H9 (cell line): ENCODE measurements at regions not wholly inside any gene's neighbourhood (a gene's known extent, or its start where the extent isn't known, plus 50 kb on each side); places are given as distances from the start of the nearest gene placed in this dataset.

Experiments
- DNase-seq: peaks from one replicate; pipeline ENCODE4 v3.0.0-alpha.2; 2017
- H2AFZ ChIP-seq: one replicate; pipeline ENCODE4 v1.6.1; 2013; ENCODE audit warnings: mild to moderate bottlenecking, low read length, control low read depth, moderate library complexity
- H2AK5ac ChIP-seq: 2 replicates; pipeline ENCODE4 v1.6.1; 2013; ENCODE audit warnings: low read length, control low read depth, mixed read lengths; ENCODE audit not compliant: insufficient read length
- H2BK120ac ChIP-seq: one replicate; pipeline ENCODE4 v1.6.1; 2013; ENCODE audit warnings: low read depth, mild to moderate bottlenecking, low read length, control low read depth, inconsistent platforms; ENCODE audit not compliant: poor library complexity, severe bottlenecking
- H2BK12ac ChIP-seq: 2 replicates; pipeline ENCODE4 v1.6.1; 2013; ENCODE audit warnings: low read length, control low read depth, mixed read lengths, low read depth; ENCODE audit not compliant: insufficient read length
- H2BK15ac ChIP-seq: 2 replicates; pipeline ENCODE4 v1.6.1; 2013; ENCODE audit warnings: low read depth, low read length, control low read depth
- H2BK20ac ChIP-seq: one replicate; pipeline ENCODE4 v1.6.1; 2013; ENCODE audit warnings: low read depth, mild to moderate bottlenecking, low read length, control low read depth, inconsistent platforms; ENCODE audit not compliant: poor library complexity, severe bottlenecking
- H2BK5ac ChIP-seq: 2 replicates; pipeline ENCODE4 v1.6.1; 2013; ENCODE audit warnings: low read length, control low read depth, mixed read lengths; ENCODE audit not compliant: insufficient read length
- H3K14ac ChIP-seq: 2 replicates; pipeline ENCODE4 v1.6.1; 2013; ENCODE audit warnings: low read length, control low read depth; ENCODE audit not compliant: insufficient read depth
- H3K18ac ChIP-seq: 2 replicates; pipeline ENCODE4 v1.6.1; 2013; ENCODE audit warnings: low read depth, mild to moderate bottlenecking, mixed read lengths, low read length, control low read depth; ENCODE audit not compliant: insufficient read length
- H3K23ac ChIP-seq: 2 replicates; pipeline ENCODE4 v1.6.1; 2013; ENCODE audit warnings: low read length, control low read depth, mixed read lengths, low read depth; ENCODE audit not compliant: insufficient read length
- H3K23me2 ChIP-seq: 2 replicates; pipeline ENCODE4 v1.6.1; 2013; ENCODE audit warnings: low read depth, mild to moderate bottlenecking, mixed read lengths, low read length, control low read depth; ENCODE audit not compliant: insufficient read length, poor library complexity, severe bottlenecking
- H3K27ac ChIP-seq: 2 replicates; pipeline ENCODE4 v1.5.1; 2013; ENCODE audit warnings: low read length, control low read depth, mixed read lengths, low read depth; ENCODE audit not compliant: insufficient read length
- H3K27me3 ChIP-seq: 2 replicates; pipeline ENCODE4 v1.6.1; 2013; ENCODE audit warnings: low read length, control low read depth, inconsistent platforms; ENCODE audit not compliant: insufficient read depth
- H3K4ac ChIP-seq: 2 replicates; pipeline ENCODE4 v1.6.1; 2013; ENCODE audit warnings: low read depth, mild to moderate bottlenecking, control low read depth, inconsistent platforms, low read length, moderate library complexity
- H3K4me1 ChIP-seq: 2 replicates; pipeline ENCODE4 v1.6.1; 2013; ENCODE audit warnings: low read length, control low read depth, inconsistent platforms; ENCODE audit not compliant: insufficient read depth
- H3K4me2 ChIP-seq: 2 replicates; pipeline ENCODE4 v1.6.1; 2013; ENCODE audit warnings: low read length, control low read depth, mixed read lengths; ENCODE audit not compliant: insufficient read length, insufficient read depth
- H3K56ac ChIP-seq: 2 replicates; pipeline ENCODE4 v1.6.1; 2013; ENCODE audit warnings: low read depth, mild to moderate bottlenecking, mixed read lengths, low read length, control low read depth; ENCODE audit not compliant: insufficient read length
- H3K79me1 ChIP-seq: 2 replicates; pipeline ENCODE4 v1.6.1; 2013; ENCODE audit warnings: low read depth, mild to moderate bottlenecking, moderate library complexity, low read length, control low read depth, inconsistent platforms; ENCODE audit not compliant: insufficient read depth, poor library complexity, severe bottlenecking
- H3K79me2 ChIP-seq: 2 replicates; pipeline ENCODE4 v1.6.1; 2013; ENCODE audit warnings: low read length, control low read depth, inconsistent platforms; ENCODE audit not compliant: insufficient read depth
- H3K9ac ChIP-seq: 2 replicates; pipeline ENCODE4 v1.6.1; 2013; ENCODE audit warnings: low read length, control low read depth, mixed read lengths; ENCODE audit not compliant: insufficient read length; ENCODE audit errors: extremely low read depth
- H3K9me3 ChIP-seq: one replicate; pipeline ENCODE4 v1.6.1; 2013; ENCODE audit warnings: low read depth, low read length, inconsistent platforms; ENCODE audit not compliant: control insufficient read depth
- H3T11ph ChIP-seq: one replicate; pipeline ENCODE4 v1.6.1; 2013; ENCODE audit warnings: mild to moderate bottlenecking, low read length, control low read depth, inconsistent platforms
- H4K20me1 ChIP-seq: one replicate; pipeline ENCODE4 v1.6.1; 2013; ENCODE audit not compliant: control insufficient read depth, insufficient read length, insufficient read depth
- H4K5ac ChIP-seq: 2 replicates; pipeline ENCODE4 v1.6.1; 2013; ENCODE audit warnings: low read depth, mild to moderate bottlenecking, mixed read lengths, low read length, control low read depth; ENCODE audit not compliant: insufficient read length
- H4K8ac ChIP-seq: replicated peaks from 2 replicates; pipeline ENCODE4 v1.6.1; 2013; ENCODE audit warnings: low read length, control low read depth, mixed read lengths, low read depth; ENCODE audit not compliant: insufficient read length
- H4K91ac ChIP-seq: 2 replicates; pipeline ENCODE4 v1.6.1; 2013; ENCODE audit warnings: low read depth, mild to moderate bottlenecking, moderate library complexity, mixed read lengths, low read length, control low read depth; ENCODE audit not compliant: insufficient read length
- H3K27ac Mint-ChIP-seq, 3 experiments: 2 replicates in 2 of 3; 3 replicates in 1 of 3; pipeline ENCODE4 v1.8.0; 2020 to 2021; ENCODE audit warnings: mixed read lengths in 3 of 3, mild to moderate bottlenecking in 1 of 3, moderate library complexity in 1 of 3
- H3K27me3 Mint-ChIP-seq: 2 replicates; pipeline ENCODE4 v1.8.0; 2021; ENCODE audit warnings: low read depth, mild to moderate bottlenecking, moderate library complexity, mixed read lengths
- H3K36me3 Mint-ChIP-seq, 3 experiments: 2 replicates in 2 of 3; 3 replicates in 1 of 3; pipeline ENCODE4 v1.8.0; 2020 to 2021; ENCODE audit warnings: low read depth in 3 of 3, mixed read lengths in 3 of 3; ENCODE audit not compliant: insufficient read depth in 1 of 3
- H3K4me1 Mint-ChIP-seq, 2 experiments: 2 replicates each; pipeline ENCODE4 v1.8.0; 2020; ENCODE audit warnings: mixed read lengths in 2 of 2
- H3K4me3 Mint-ChIP-seq, 2 experiments: 2 replicates in 1 of 2; 3 replicates in 1 of 2; pipeline ENCODE4 v1.8.0; 2020 to 2021; ENCODE audit warnings: mild to moderate bottlenecking in 2 of 2, mixed read lengths in 2 of 2, moderate library complexity in 1 of 2
- H3K9me3 Mint-ChIP-seq, 2 experiments: 2 replicates in 1 of 2; 3 replicates in 1 of 2; pipeline ENCODE4 v1.8.0; 2020; ENCODE audit warnings: mild to moderate bottlenecking in 2 of 2, mixed read lengths in 2 of 2, moderate library complexity in 1 of 2
- WGBS: extraction: QIAGEN DNeasy Blood & Tissue Kit; methylation state at CpG from one replicate; pipeline ENCODE4 v1.1.7; 2013; ENCODE audit warnings: missing lambda C conversion rate, low lambda C conversion rate, mixed read lengths; ENCODE audit not compliant: insufficient read length; ENCODE audit errors: extremely low coverage; 5-methylcytosine and 5-hydroxymethylcytosine counted together
- TF ChIP-seq, protein P1 (sequence below): fragments of 200-600 bp; sonication (generic); conservative IDR thresholded peaks from 3 replicates; pipeline ENCODE4 v1.8.0; 2021; ENCODE audit warnings: antibody characterized with exemption, mild to moderate bottlenecking

- H3K23me2 ChIP-seq, result no peaks in the 10 kb centered on the region
- H3K18ac ChIP-seq, result no peak overlapping the region
- no peak overlapping the region for H2BK120ac ChIP-seq
- H3T11ph ChIP-seq, result no peak overlapping the region
- H2BK5ac ChIP-seq, result no peak overlapping the region
- Mint-ChIP-seq H3K4me1 (peaks cover 22 to 29% of the 10 kb centered on the region in 2 experiments), H3K27me3 (peaks cover 1% of the 10 kb centered on the region; the same call in 1 of the 2 replicates), H3K4me3 (no peak overlapping the region), H3K27ac (peak overlapping the region in 2 of 3 experiments; percentile 62 to 73; a peak in 4 of 7 replicates), H3K9me3 (no peaks in the 10 kb centered on the region; a peak in 1 of 5 replicates), H3K36me3 (no peaks in the 10 kb centered on the region)
- H3K79me2 ChIP-seq, result no peaks in the 10 kb centered on the region
- no peak overlapping the region for H3K56ac ChIP-seq
- no CpG with 5 or more reads among the region's 8 CpGs for WGBS
- no peak overlapping the region for H2BK20ac ChIP-seq
- no peak overlapping the region for H4K5ac ChIP-seq
- H3K79me1 ChIP-seq, result no peaks in the 10 kb centered on the region
- TF ChIP-seq, protein P1, sequence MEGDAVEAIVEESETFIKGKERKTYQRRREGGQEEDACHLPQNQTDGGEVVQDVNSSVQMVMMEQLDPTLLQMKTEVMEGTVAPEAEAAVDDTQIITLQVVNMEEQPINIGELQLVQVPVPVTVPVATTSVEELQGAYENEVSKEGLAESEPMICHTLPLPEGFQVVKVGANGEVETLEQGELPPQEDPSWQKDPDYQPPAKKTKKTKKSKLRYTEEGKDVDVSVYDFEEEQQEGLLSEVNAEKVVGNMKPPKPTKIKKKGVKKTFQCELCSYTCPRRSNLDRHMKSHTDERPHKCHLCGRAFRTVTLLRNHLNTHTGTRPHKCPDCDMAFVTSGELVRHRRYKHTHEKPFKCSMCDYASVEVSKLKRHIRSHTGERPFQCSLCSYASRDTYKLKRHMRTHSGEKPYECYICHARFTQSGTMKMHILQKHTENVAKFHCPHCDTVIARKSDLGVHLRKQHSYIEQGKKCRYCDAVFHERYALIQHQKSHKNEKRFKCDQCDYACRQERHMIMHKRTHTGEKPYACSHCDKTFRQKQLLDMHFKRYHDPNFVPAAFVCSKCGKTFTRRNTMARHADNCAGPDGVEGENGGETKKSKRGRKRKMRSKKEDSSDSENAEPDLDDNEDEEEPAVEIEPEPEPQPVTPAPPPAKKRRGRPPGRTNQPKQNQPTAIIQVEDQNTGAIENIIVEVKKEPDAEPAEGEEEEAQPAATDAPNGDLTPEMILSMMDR, result peak; percentile 83
- H4K8ac ChIP-seq, result no peak overlapping the region
- no peaks in the 10 kb centered on the region for H3K9me3 ChIP-seq
- no peak overlapping the region for H3K14ac ChIP-seq
- no peak overlapping the region for H3K4ac ChIP-seq
- no peaks in the 10 kb centered on the region for H4K20me1 ChIP-seq
- no peak overlapping the region for H2BK15ac ChIP-seq
- no peak overlapping the region for H2BK12ac ChIP-seq
- H3K27ac ChIP-seq, result no peak overlapping the region
- no peak overlapping the region for H4K91ac ChIP-seq
- no peaks in the 10 kb centered on the region for H3K27me3 ChIP-seq
- peak; percentile 64 for DNase-seq
- H3K9ac ChIP-seq, result no peak overlapping the region
- no peaks in the 10 kb centered on the region for H3K4me1 ChIP-seq
- no peak overlapping the region for H2AFZ ChIP-seq
- no peak overlapping the region for H2AK5ac ChIP-seq
- no peak overlapping the region for H3K4me2 ChIP-seq
- no peak overlapping the region for H3K23ac ChIP-seq
Observed at GRCh38 chr5:53425687-53426511, 54.5 kb upstream of the FST start.
